ENCODE measurements at regions not wholly inside any gene's neighbourhood (a gene's known extent, or its start where the extent isn't known, plus 50 kb on each side); places are given as distances from the start of the nearest gene placed in this dataset.
"Not testable (repeated sequence)": the region's sequence is repeated elsewhere in the genome, so short reads cannot be mapped to it uniquely, and the experiment has no call there.

GRCh38 chrX:26873736-26874135, 589.4 kb downstream of the PPP4R3C start:
- DNase-seq (ENCODE audit: low spot score): no peak

DNA sequence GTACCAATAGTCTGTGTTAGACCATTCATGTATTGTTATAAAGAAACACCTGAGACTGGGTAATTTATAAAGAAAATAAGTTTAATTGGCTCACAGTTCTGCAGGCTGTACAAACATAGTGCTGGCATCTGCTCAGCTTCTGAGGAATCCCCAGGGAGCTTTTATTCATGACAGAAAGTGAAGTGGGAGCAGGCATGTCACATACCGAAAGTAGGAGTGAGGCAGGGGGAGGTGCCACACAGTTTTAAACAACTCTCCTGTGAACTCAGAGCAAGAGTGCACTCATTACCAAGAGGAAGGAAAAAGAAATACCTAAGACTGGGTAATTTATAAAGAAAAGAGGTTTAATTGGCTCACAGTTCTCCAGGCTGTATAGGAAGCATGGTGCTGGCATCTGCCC, 591.2 kb downstream of the PPP4R3C start:
- no peak for DNase-seq (ENCODE audit: low spot score)

DNA sequence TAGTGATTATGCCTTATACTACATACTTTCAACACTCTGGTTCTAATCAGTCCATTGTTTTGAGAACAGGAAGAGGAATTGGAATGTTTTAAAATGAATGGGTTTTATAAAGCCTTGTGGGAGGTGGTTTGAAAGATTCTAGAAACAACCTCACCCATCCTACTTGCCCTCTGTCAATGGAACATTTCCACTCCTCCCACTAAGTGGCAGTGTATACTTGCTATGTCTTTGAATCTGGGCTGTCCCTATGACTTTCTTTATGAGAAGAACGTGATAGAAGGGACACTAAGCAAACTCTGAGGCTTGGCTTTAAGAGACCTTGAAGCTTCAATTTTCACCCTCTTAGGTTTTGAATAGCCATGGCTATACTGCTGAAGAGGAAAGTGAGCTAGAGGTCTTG, 611.2 kb downstream of the PPP4R3C start:
- DNase-seq (ENCODE audit: low spot score): no peak

GRCh38 chrX:26848511-26848910, 614.6 kb downstream of the PPP4R3C start:
- no peak for DNase-seq (ENCODE audit: low spot score)

DNA sequence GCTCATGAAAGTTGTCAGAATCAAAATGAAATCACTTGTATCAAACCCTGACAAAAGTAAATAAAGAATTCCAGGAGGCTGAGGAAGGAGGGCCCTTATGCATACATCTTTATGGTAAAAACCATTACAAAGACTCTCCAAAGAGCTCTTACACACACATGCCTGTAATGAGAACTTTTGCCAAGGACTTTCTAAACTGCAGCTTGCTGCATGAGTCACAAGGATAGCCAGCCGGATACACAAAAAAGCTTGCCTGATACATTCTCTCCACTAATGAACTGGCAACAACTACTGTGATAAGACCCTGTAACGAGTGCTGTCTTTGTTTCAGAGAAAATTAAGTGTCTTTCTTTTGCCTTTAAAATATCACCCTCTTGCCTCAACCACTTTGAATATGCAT, 618.1 kb downstream of the PPP4R3C start:
- no peak for DNase-seq (ENCODE audit: low spot score)

- DNase-seq (ENCODE audit: low spot score): no peak
Measured at GRCh38 chrX:26822448-26822847, 606.5 kb downstream of the MAGEB5 start.

DNA sequence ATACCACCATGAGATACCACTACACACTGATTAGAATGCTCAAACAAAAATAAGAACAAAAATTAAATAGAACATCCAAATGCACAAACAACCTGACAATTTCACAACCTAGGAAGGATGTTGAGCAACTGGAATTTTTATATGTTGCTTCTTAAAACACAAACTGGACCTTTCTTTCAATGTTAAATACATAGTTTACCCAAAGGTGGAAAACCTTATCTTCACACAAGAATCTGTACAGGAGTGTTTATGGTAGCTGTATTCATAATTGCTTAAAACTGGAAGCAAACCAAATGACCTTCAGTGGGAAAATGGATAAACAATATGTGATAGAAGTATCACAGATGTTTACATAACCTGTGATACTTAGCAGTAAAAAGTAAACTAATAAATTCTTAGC, 573.8 kb downstream of the MAGEB5 start:
- no peak for DNase-seq (ENCODE audit: low spot score)

DNA sequence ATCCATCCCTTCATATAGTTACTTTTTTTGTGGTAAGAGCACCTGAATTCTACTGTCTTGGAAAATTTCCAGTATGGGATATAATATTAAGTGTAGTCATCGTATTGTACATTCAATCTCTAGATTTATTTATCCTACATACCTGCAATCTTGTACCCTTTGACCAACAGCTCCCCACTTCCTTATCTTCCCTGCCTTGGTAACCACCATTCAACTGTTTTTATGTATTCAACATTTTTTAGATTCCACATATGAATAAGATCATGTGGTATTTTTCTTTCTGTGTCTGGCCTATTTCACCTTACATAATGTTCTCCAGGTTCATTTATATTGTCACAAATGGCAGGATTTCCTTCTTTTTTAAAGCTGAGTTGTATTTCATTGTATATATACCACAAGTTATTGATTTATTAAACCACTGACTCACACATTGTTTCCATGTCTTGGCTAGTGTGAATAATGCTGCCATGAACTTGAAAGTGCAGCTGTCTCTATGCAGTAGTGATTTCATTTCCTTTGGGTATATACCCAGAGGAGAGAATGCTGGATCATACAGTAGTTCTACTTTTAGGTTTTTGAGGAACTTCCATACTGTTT, 572.5 kb downstream of the MAGEB5 start:
- DNase-seq (ENCODE audit: low spot score): no peak

DNA sequence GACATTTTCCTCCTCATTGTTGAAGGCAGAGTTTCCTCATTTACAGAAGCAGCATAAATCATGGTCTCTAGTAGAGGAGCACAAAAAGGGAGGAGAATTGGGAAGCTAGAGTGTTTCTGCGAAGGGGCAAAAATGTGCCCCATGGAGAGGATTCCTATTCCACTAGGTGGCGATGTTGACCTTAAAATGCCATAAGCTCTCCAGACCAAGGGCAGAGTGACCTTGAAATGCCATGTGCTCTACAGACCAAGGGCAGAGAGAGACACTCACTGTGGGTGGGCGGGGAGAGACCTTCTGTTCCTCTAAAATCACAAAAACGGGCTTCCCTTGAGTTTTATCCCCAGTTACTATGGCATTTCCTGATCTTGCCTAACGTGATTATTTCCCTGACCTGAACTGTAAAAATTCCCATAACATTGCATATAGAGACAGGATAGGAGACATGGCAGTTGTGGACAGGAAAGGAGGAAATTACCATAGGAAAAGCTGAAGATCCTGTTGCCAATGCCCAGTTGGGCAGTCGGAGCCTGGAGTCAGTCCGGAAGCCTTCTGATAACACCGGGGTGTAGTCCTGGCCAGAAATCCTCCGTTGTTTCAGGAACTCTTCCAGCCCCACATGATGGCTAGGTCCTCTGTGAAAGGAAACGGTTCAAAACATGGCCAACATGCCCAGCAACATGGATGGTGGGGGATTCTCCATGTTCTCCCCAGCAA, 567.7 kb downstream of the MAGEB5 start:
- DNase-seq (ENCODE audit: low spot score): peak; percentile 61

DNA sequence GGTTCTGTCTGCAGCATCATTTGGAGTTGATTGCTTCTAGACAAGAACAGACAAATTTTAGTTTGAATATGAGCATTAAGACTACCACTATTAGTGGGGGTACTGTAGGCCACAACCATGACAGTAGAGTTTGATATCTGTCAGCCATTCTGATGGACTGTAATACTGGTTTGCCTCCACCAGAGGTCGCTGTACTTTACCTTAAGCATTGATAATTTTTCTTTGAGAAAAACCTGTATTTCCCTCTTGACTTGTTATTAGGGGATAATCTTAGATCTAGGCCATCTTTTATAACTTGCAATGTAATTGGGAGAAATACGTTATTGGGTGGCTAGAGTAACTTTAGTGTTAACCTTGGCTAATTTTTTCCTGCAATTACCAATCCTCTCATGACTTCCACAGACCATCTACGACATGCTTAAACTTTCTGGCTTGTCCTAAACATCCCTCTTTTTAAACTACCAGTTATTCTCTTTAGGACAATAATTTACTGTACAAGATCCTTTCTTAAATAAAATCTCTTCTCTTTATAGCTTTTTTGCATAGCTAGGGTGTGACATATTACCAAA, 562.4 kb downstream of the MAGEB5 start:
- DNase-seq (ENCODE audit: low spot score): no peak

DNA sequence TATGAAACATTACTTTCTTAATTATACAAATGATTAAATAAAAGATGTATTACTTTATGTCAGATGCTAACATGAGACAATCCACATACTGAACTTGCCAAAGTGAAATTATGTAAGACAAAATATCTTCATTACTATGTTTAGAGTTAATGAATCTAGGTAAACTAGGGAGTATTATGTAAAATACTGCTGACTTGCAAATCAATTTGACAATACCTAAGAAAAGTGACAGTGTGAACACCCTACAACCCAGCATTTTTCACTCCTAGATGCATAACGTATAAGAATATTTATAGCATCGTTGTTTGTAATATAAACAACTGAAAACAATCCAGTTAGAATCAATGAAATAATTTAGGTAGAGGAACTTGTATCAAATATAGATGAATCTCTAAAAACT, 546.3 kb downstream of the MAGEB5 start:
- no peak for DNase-seq (ENCODE audit: low spot score)

- not testable (repeated sequence) for DNase-seq (ENCODE audit: low spot score)
Measured at GRCh38 chrX:26755760-26756159, 539.8 kb downstream of the MAGEB5 start.

DNA sequence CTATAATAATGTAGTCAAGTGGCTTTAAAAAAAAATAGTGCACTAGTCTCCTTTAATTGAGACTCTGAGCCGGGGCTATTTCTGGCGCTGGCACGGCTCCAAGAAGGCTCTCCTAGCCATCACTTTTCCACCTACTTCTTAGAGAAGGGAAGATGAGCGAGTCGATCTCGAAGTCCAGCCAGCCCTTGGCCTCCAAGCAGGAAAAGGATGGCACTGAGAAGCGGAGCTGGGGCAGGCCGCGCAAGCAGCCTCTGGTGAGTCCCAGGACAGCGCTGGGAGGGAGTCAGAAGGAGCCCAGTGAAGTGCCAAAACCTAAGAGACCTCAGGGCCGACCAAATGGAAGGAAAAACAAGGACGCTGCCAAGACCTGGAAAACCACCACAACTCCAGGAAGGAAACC, 531.9 kb downstream of the MAGEB5 start:
- no peak for DNase-seq (ENCODE audit: low spot score)

- DNase-seq (ENCODE audit: low spot score): no peak
Measured at GRCh38 chrX:26722666-26723428, 506.9 kb downstream of the MAGEB5 start.

DNA sequence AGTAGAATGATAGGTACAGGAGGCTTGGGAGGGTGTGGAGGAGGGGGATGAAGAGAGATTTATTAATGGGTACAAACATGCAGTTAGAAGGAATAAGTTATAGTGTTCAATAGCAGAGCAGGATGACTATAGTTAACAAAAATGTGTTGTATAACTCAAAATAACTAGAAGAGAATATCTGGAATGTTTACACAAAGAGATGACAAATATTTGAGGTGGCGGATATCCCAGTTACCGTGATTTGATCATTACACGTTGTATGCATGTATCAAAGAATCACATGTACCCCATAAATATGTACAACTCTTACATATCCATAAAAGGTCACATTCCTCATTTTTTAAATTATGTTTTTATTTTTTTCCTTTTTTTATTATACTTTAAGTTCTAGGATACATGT, 456.6 kb downstream of the MAGEB5 start:
- DNase-seq (ENCODE audit: low spot score): no peak

GRCh38 chrX:26670521-26670920, 454.6 kb downstream of the MAGEB5 start:
- DNase-seq (ENCODE audit: low spot score): no peak

DNA sequence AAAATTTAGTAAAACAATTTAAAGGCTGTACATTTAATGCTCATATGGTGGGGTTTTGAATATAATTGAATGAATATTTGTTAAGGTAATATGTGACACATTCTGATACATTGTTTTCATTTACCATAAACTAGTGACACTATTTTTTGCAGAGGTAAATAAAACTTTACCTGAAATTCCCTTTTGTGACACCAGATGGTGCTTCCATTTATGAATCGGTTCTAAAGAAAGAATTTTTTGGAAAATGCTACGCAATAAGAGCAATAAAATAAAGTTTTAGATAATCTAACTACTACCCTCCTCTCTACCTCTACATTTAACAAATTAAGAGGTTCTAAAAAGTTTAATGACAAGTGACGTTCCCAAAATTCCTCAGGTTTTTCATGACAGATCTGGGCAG, 448.9 kb downstream of the MAGEB5 start:
- no peak for DNase-seq (ENCODE audit: low spot score)

- DNase-seq (ENCODE audit: low spot score): no peak
Measured at GRCh38 chrX:26653050-26653449, 437.1 kb downstream of the MAGEB5 start.

DNA sequence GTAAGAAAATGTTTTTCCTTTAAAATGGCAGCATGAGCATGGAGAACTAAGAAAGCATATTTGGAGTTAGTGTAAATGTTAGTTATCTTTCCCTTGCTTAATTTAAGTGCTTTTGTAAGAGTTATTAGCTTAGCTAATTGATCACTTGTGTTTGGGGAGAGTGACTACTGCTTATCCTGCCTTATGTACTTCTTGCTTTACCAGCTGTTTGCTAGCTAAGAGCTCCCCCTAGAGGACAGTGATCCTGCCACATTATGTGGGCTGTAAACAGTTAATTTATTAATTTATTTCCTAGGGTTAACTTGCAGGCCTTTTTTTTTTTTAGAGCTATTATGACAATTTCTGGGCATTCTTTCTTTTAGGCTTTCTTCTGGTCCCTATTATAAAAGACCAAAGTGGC, 435.8 kb downstream of the MAGEB5 start:
- DNase-seq (ENCODE audit: low spot score): peak; percentile 42

- peak; percentile 47 for DNase-seq (ENCODE audit: low spot score)
Measured at GRCh38 chrX:26649534-26649933, 433.6 kb downstream of the MAGEB5 start.

DNA sequence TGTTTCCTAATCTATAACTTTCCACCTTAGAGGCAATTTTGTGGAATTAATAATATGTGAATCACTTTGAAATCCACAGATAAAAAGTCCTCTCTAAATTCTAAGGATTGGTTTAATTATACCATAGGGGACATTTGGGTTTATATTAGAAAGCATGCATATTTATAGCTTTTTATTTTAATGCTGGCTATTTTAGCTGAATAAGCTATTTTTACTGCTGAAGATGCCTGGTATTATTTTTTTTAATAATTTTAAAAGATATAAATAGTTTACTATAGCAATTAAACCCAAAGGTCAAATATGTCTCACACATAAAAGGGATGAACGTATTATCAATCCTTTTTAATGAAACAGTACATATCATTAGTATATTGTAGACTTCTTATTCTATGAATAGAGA, 415.4 kb downstream of the MAGEB5 start:
- DNase-seq (ENCODE audit: low spot score): no peak

GRCh38 chrX:26613956-26614355, 398.0 kb downstream of the MAGEB5 start:
- DNase-seq (ENCODE audit: low spot score): no peak

DNA sequence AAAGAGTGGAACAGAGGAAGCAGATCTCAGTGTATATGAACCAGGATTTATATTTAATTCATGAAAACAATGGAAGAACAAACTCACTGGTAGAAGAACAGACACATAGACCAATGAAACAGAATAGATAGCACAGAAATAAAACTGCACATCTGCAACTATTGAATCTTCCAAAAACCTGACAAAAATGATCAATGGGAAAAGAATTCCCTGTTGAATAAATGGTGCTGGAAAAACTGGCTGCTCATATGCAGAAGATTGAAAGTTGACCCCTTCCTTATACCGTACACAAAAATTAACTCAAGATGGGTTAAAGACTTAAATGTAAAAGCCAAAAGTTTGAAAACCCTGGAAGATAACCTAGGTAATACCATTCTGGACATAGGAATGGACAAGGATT, 391.0 kb downstream of the MAGEB5 start:
- no peak for DNase-seq (ENCODE audit: low spot score)

All from activated CD4-positive, alpha-beta T cell treated with anti-CD3 and anti-CD28 coated beads, Interleukin-2, Interleukin-4, amounts not matched to agents 100 ng/mL and 50 ng/mL, durations not matched to agents 16 hours and 8 hours (primary cell).